ENCODE measurements at regions not wholly inside any gene's neighbourhood (a gene's known extent, or its start where the extent isn't known, plus 50 kb on each side); places are given as distances from the start of the nearest gene placed in this dataset.

DNA sequence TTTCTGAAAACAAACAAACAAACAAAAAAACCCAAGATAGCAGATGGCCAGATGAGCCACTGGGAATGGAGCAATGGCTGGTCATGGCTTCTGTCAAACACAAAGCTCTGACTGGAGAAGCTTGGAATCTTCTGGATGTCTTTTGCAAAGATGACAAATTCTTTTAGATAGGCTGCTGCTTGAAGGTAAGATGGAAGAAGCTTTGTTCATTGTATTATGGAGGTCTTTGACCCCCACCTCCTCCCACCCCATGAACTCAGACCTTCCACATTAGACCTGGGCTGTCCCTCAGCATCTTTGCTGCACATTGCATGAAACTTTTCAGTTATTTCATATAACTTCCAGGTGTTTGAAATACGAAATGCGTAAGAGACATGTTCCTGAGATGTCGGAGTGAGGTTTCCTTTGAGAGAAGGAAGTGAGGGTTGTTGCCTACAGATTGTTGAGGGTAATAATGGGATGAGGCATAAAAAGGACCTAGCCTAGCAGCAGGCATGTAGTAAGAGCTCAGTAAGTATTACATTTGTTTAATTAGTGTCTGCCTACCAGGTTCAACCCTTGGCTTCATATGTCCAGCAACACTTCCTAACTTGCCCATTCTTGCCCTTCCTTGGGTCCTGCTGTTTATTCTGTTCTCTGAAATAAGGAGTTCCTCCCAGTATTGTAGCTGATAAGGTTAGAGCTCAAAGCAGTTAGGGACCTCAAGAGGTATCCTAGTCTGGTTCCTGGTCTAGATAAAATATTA lies 51.4 kb upstream of the IER3 start:
- TF ChIP-seq, protein P1, sequence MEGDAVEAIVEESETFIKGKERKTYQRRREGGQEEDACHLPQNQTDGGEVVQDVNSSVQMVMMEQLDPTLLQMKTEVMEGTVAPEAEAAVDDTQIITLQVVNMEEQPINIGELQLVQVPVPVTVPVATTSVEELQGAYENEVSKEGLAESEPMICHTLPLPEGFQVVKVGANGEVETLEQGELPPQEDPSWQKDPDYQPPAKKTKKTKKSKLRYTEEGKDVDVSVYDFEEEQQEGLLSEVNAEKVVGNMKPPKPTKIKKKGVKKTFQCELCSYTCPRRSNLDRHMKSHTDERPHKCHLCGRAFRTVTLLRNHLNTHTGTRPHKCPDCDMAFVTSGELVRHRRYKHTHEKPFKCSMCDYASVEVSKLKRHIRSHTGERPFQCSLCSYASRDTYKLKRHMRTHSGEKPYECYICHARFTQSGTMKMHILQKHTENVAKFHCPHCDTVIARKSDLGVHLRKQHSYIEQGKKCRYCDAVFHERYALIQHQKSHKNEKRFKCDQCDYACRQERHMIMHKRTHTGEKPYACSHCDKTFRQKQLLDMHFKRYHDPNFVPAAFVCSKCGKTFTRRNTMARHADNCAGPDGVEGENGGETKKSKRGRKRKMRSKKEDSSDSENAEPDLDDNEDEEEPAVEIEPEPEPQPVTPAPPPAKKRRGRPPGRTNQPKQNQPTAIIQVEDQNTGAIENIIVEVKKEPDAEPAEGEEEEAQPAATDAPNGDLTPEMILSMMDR (optimal IDR thresholded peaks at IDR 0.05 in 1 of 3, IDR thresholded peaks at IDR 0.05 in 1 of 3, conservative IDR thresholded peaks at IDR 0.05 in 1 of 3; ENCODE audit: extremely low read depth in 1 of 3, insufficient read depth in 2 of 3, low read length in 3 of 3): no peak
- TF ChIP-seq EZH2 (IDR thresholded peaks at IDR 0.05; ENCODE audit: low read length): no peak

Data from keratinocyte (primary cell).